ENCODE measurements at regions not wholly inside any gene's neighbourhood (a gene's known extent, or its start where the extent isn't known, plus 50 kb on each side); places are given as distances from the start of the nearest gene placed in this dataset.

DNA sequence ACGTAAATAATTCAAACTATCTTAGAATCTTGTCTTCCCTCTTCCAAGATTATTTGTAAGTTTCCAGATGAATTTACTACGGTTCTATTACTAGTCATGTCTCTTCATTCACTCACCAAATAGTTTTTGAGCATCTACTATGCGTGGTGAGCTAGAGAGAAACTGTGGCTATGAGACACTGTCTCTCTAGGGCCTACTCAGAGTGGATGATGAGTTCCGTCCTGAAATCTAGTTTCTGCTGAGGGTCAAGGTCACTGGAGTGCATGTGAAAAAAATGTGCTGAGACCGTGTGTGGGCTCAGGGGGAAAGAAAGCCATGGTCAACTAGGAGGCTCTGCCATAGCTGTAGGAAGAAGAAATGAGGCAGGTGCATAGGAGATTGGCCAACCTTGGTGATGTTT lies 320.2 kb upstream of the GATB start:
- Histone ChIP-seq H3K36me3 (ENCODE audit: insufficient read depth, low read length) (no peaks in the 10 kb centered on the region), H3K4me3 (ENCODE audit: low read depth in 1 of 2, low read length in 2 of 2) (no peak overlapping the region), H3K27ac (ENCODE audit: low read depth, low read length) (no peak overlapping the region), H3K4me1 (ENCODE audit: insufficient read depth, low read length) (no peaks in the 10 kb centered on the region), H3K9me3 (ENCODE audit: low read length) (no peaks in the 10 kb centered on the region), H3K27me3 (ENCODE audit: control insufficient read depth in 1 of 2, insufficient read depth in 2 of 2, low read length in 2 of 2) (no peaks in the 10 kb centered on the region), H3K9ac (ENCODE audit: low read length) (no peak overlapping the region)

- Histone ChIP-seq H3K4me1 (ENCODE audit: insufficient read depth, low read length) (no peaks in the 10 kb centered on the region), H3K27ac (ENCODE audit: low read depth, low read length) (no peak overlapping the region), H3K36me3 (ENCODE audit: insufficient read depth, low read length) (no peaks in the 10 kb centered on the region), H3K4me3 (ENCODE audit: low read depth in 1 of 2, low read length in 2 of 2) (no peak overlapping the region), H3K27me3 (ENCODE audit: control insufficient read depth in 1 of 2, insufficient read depth in 2 of 2, low read length in 2 of 2) (no peaks in the 10 kb centered on the region), H3K9ac (ENCODE audit: low read length) (no peak overlapping the region), H3K9me3 (ENCODE audit: low read length) (no peaks in the 10 kb centered on the region)
Measured at GRCh38 chr4:152079543-152080293, 318.9 kb upstream of the GATB start.

GRCh38 chr4:152079079-152079478 lies 318.3 kb upstream of the GATB start:
- no peak overlapping the region for H3K9ac ChIP-seq (ENCODE audit: low read length)
- H3K27me3 ChIP-seq (ENCODE audit: control insufficient read depth in 1 of 2, insufficient read depth in 2 of 2, low read length in 2 of 2): no peaks in the 10 kb centered on the region
- no peak overlapping the region for H3K4me3 ChIP-seq (ENCODE audit: low read depth in 1 of 2, low read length in 2 of 2)
- no peaks in the 10 kb centered on the region for H3K36me3 ChIP-seq (ENCODE audit: insufficient read depth, low read length)
- no peaks in the 10 kb centered on the region for H3K9me3 ChIP-seq (ENCODE audit: low read length)
- no peaks in the 10 kb centered on the region for H3K4me1 ChIP-seq (ENCODE audit: insufficient read depth, low read length)
- no peak overlapping the region for H3K27ac ChIP-seq (ENCODE audit: low read depth, low read length)

DNA sequence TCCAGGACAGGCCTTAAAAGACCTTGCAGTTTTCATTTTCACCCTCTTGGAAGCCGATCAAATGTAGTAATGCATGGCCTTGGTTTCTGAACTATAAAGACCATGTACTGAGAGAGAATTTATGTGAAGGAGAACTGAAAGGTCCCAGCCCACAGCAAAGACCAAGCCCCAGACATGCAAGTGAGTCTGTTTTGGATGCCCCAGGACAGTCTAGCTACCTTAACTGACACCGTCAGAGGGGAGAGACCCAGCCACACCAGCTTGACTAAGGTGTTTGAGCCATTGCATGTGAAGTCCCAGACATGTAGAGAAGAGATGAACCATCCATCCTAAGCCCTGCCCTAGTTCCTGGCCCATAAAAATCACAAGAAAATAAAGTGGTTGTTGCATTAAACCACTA lies 316.8 kb upstream of the GATB start:
- Histone ChIP-seq H3K9ac (ENCODE audit: low read length) (no peak overlapping the region), H3K4me1 (ENCODE audit: insufficient read depth, low read length) (no peaks in the 10 kb centered on the region)

DNA sequence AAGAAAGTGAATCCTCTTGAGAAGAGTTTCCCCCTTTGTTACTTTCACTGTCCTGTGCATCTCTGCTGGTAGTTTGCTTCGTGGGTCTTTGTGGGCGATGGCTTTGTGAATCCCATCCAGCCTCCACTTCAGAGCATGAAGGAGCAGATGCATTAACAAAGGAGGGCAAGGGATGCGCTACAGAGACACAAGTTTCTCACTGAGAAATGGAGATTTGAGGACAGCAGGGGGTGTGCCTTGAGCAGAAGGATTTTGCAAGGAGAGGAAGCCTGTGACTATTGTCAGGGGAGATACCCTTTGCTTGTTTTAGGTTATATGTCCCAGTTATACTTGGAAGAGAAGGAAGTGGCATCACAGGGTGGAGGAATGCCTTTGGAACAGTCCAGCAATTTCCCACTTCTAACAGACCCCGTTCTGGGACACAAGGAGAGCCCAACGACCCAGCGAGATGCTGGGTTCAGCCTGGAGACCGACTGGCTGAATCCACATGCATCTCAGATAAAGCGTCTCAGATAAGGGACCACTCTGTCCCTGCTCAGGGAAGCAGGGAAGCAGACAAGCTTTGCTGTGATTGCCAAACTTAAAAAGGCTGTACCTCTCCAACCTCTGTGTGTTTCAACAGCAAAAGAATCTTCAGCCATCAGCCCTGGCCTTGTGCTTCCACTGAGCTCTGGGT lies 314.6 kb upstream of the GATB start:
- H3K9ac ChIP-seq (ENCODE audit: low read length): no peak overlapping the region
- no peak overlapping the region for H3K27ac ChIP-seq (ENCODE audit: low read depth, low read length)
- H3K4me3 ChIP-seq (ENCODE audit: low read depth in 1 of 2, low read length in 2 of 2): no peak overlapping the region
- H3K4me1 ChIP-seq (ENCODE audit: insufficient read depth, low read length): no peaks in the 10 kb centered on the region
- no peaks in the 10 kb centered on the region for H3K9me3 ChIP-seq (ENCODE audit: low read length)
- H3K27me3 ChIP-seq (ENCODE audit: control insufficient read depth in 1 of 2, insufficient read depth in 2 of 2, low read length in 2 of 2): no peaks in the 10 kb centered on the region
- H3K36me3 ChIP-seq (ENCODE audit: insufficient read depth, low read length): no peaks in the 10 kb centered on the region

More for the DNA sequence above, 316.8 kb upstream of the GATB start:
- no peaks in the 10 kb centered on the region for H3K9me3 ChIP-seq (ENCODE audit: low read length)
- no peaks in the 10 kb centered on the region for H3K27me3 ChIP-seq (ENCODE audit: control insufficient read depth in 1 of 2, insufficient read depth in 2 of 2, low read length in 2 of 2)
- no peaks in the 10 kb centered on the region for H3K36me3 ChIP-seq (ENCODE audit: insufficient read depth, low read length)
- no peak overlapping the region for H3K4me3 ChIP-seq (ENCODE audit: low read depth in 1 of 2, low read length in 2 of 2)
- H3K27ac ChIP-seq (ENCODE audit: low read depth, low read length): no peak overlapping the region

GRCh38 chr4:152074573-152074972 lies 313.8 kb upstream of the GATB start:
- no peak overlapping the region for H3K9ac ChIP-seq (ENCODE audit: low read length)
- H3K27me3 ChIP-seq (ENCODE audit: control insufficient read depth in 1 of 2, insufficient read depth in 2 of 2, low read length in 2 of 2): no peaks in the 10 kb centered on the region
- no peaks in the 10 kb centered on the region for H3K4me1 ChIP-seq (ENCODE audit: insufficient read depth, low read length)
- H3K9me3 ChIP-seq (ENCODE audit: low read length): no peaks in the 10 kb centered on the region
- no peak overlapping the region for H3K27ac ChIP-seq (ENCODE audit: low read depth, low read length)
- no peaks in the 10 kb centered on the region for H3K36me3 ChIP-seq (ENCODE audit: insufficient read depth, low read length)
- no peak overlapping the region for H3K4me3 ChIP-seq (ENCODE audit: low read depth in 1 of 2, low read length in 2 of 2)

DNA sequence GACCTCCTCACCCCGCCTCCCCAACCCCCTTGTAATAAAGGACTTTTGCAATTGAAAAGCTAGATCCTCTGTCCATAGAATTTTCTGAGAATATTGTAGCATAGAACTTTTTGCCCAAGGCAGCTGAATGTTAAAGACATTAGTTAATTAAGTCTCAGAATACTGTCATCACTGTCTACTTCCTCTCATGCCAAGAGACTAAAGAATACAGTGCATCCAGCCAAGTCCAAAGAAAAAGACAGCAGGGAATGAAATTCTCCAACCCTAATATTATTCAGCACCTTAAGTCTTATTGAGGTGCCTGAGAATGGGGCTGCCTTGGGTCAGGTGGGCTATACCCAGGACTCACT lies 313.3 kb upstream of the GATB start:
- no peak overlapping the region for H3K9ac ChIP-seq (ENCODE audit: low read length)
- H3K27me3 ChIP-seq (ENCODE audit: control insufficient read depth in 1 of 2, insufficient read depth in 2 of 2, low read length in 2 of 2): no peaks in the 10 kb centered on the region
- H3K4me3 ChIP-seq (ENCODE audit: low read depth in 1 of 2, low read length in 2 of 2): no peak overlapping the region
- no peaks in the 10 kb centered on the region for H3K9me3 ChIP-seq (ENCODE audit: low read length)
- H3K4me1 ChIP-seq (ENCODE audit: insufficient read depth, low read length): no peaks in the 10 kb centered on the region
- no peaks in the 10 kb centered on the region for H3K36me3 ChIP-seq (ENCODE audit: insufficient read depth, low read length)
- H3K27ac ChIP-seq (ENCODE audit: low read depth, low read length): no peak overlapping the region

DNA sequence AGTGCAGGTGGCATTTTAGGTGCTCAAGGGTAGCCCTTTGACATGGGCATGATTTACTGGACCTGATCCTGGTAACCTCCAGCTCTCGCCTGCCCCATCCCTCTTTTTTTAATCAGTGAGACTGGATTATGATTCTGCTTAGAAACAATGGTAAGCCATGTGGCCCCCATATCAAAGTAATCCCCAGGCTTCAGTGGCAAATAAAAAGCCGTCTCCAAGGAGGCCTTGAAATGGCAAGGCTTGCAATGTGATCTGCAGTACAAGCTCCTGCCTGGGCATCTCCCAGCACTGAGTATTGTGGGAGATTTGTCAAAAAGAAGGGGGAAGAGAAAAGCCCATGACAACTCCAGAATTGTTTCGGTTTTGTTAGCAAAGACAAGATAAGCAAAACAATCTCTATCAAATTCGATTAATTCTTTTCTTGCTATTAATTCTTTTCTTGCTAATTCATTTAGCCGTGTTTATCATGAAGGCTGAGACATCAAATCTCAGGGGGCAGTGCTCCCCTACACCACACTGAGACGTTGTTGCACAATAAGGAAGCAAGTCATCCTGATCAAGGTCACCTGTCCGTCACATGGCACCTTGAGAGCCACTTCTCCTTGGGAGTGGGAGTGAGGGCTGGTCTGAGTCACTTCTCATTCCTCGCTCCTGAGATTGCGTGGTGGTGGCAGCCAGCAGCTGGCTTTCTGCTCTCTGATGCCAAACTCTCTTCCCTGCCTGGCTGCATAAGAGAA lies 312.7 kb upstream of the GATB start:
- H3K9me3 ChIP-seq (ENCODE audit: low read length): no peaks in the 10 kb centered on the region
- no peaks in the 10 kb centered on the region for H3K4me1 ChIP-seq (ENCODE audit: insufficient read depth, low read length)
- no peak overlapping the region for H3K27ac ChIP-seq (ENCODE audit: low read depth, low read length)
- H3K4me3 ChIP-seq (ENCODE audit: low read depth in 1 of 2, low read length in 2 of 2): no peak overlapping the region
- H3K27me3 ChIP-seq (ENCODE audit: control insufficient read depth in 1 of 2, insufficient read depth in 2 of 2, low read length in 2 of 2): no peaks in the 10 kb centered on the region
- H3K9ac ChIP-seq (ENCODE audit: low read length): no peak overlapping the region
- H3K36me3 ChIP-seq (ENCODE audit: insufficient read depth, low read length): no peaks in the 10 kb centered on the region

DNA sequence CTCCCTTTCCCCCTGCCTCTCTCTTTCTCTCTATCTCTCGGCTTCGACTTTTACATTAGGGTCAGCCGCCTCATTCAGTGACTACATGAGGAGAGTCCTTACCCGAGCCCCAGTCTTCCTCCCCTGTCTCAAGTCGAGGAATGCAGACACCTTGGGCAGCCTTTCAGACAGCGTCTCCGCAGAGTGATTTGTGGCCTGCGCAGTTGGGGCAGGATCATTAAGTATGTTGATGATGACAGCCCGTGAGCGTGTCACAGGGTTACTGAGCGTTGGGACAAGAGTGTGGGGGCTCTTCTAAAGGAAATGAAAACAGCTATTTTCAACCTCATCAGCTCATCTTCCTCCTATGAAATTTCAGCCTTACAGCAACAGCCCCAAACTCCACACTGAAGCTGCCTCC lies 312.1 kb upstream of the GATB start:
- Histone ChIP-seq H3K9ac (ENCODE audit: low read length) (no peak overlapping the region), H3K27me3 (ENCODE audit: control insufficient read depth in 1 of 2, insufficient read depth in 2 of 2, low read length in 2 of 2) (no peaks in the 10 kb centered on the region), H3K27ac (ENCODE audit: low read depth, low read length) (no peak overlapping the region), H3K36me3 (ENCODE audit: insufficient read depth, low read length) (no peaks in the 10 kb centered on the region), H3K4me3 (ENCODE audit: low read depth in 1 of 2, low read length in 2 of 2) (no peak overlapping the region), H3K4me1 (ENCODE audit: insufficient read depth, low read length) (no peaks in the 10 kb centered on the region), H3K9me3 (ENCODE audit: low read length) (no peaks in the 10 kb centered on the region)

- no peaks in the 10 kb centered on the region for H3K36me3 ChIP-seq (ENCODE audit: insufficient read depth, low read length)
- no peak overlapping the region for H3K27ac ChIP-seq (ENCODE audit: low read depth, low read length)
- no peaks in the 10 kb centered on the region for H3K27me3 ChIP-seq (ENCODE audit: control insufficient read depth in 1 of 2, insufficient read depth in 2 of 2, low read length in 2 of 2)
- no peaks in the 10 kb centered on the region for H3K4me1 ChIP-seq (ENCODE audit: insufficient read depth, low read length)
- H3K4me3 ChIP-seq (ENCODE audit: low read depth in 1 of 2, low read length in 2 of 2): no peak overlapping the region
- H3K9ac ChIP-seq (ENCODE audit: low read length): no peak overlapping the region
- no peaks in the 10 kb centered on the region for H3K9me3 ChIP-seq (ENCODE audit: low read length)
Measured at GRCh38 chr4:152072001-152072485, 311.2 kb upstream of the GATB start.

GRCh38 chr4:152070854-152071253 lies 310.0 kb upstream of the GATB start:
- Histone ChIP-seq H3K9me3 (ENCODE audit: low read length) (no peaks in the 10 kb centered on the region), H3K27ac (ENCODE audit: low read depth, low read length) (no peak overlapping the region), H3K27me3 (ENCODE audit: control insufficient read depth in 1 of 2, insufficient read depth in 2 of 2, low read length in 2 of 2) (no peaks in the 10 kb centered on the region), H3K36me3 (ENCODE audit: insufficient read depth, low read length) (no peaks in the 10 kb centered on the region), H3K9ac (ENCODE audit: low read length) (no peak overlapping the region), H3K4me3 (ENCODE audit: low read depth in 1 of 2, low read length in 2 of 2) (no peak overlapping the region), H3K4me1 (ENCODE audit: insufficient read depth, low read length) (no peaks in the 10 kb centered on the region)
